ENCODE measurements at regions not wholly inside any gene's neighbourhood (a gene's known extent, or its start where the extent isn't known, plus 50 kb on each side); places are given as distances from the start of the nearest gene placed in this dataset.

DNA sequence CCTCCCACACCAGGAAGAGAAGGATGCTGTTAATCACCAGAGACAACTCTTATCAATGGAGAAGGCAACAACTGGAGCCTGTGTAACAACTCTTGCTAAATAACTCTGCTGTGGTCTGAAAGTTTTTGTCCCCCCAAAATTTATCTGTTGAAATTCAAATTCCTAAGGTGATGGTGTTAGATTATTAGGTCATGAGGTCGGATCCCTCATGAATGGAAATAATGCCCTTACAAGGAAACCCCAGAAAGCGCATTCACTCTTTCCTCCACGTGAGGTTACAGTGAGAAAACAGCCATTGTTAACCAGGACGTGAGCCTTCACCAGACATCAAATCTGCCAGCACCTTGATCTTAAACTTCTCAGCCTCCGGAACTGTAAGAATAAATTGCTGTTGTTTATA, 141.9 kb upstream of the CXADR start:
- TF ChIP-seq POLR2A (IDR thresholded peaks at IDR 0.05; ENCODE audit: low read depth, low read length) (no peak), POLR2AphosphoS5 (IDR thresholded peaks at IDR 0.05; ENCODE audit: low read depth, low read length) (no peak), TAF1 (IDR thresholded peaks at IDR 0.05; ENCODE audit: borderline replicate concordance, low read depth, low read length) (no peak)

All from GM12892 (cell line).